ENCODE measurements at regions not wholly inside any gene's neighbourhood (a gene's known extent, or its start where the extent isn't known, plus 50 kb on each side); places are given as distances from the start of the nearest gene placed in this dataset.

- no peaks in the 10 kb centered on the region for H3K4me1 ChIP-seq (ENCODE audit: insufficient read depth, low read length)
- H3K4me3 ChIP-seq (ENCODE audit: insufficient read depth, low read length) = no peak overlapping the region
- TF ChIP-seq CTCF (IDR thresholded peaks at IDR 0.05; ENCODE audit: extremely low read depth, low read depth, low read length) = no peak
- H2AFZ ChIP-seq (ENCODE audit: low read length) = no peak overlapping the region
- H4K20me1 ChIP-seq (ENCODE audit: insufficient read depth, low read length) = no peaks in the 10 kb centered on the region
- H3K27me3 ChIP-seq (ENCODE audit: insufficient read depth, low read length) = peaks cover 20% of the 10 kb centered on the region
- H3K36me3 ChIP-seq (ENCODE audit: insufficient read depth, low read length) = no peaks in the 10 kb centered on the region
- H3K4me2 ChIP-seq (ENCODE audit: insufficient read depth, low read length) = no peak overlapping the region
- no peaks in the 10 kb centered on the region for H3K79me2 ChIP-seq (ENCODE audit: insufficient read depth, low read length)
- peak; percentile 65 for DNase-seq (ENCODE audit: insufficient read length, low spot score, missing footprints)
- no peak overlapping the region for H3K27ac ChIP-seq (ENCODE audit: low read depth, low read length)
- no peaks in the 10 kb centered on the region for H3K9me3 ChIP-seq (ENCODE audit: low read depth, low read length)
Observed at GRCh38 chr22:44389926-44390612, 77.3 kb upstream of the SHISAL1 start.

GRCh38 chr22:44389181-44389580 lies 76.4 kb upstream of the SHISAL1 start:
- TF ChIP-seq CTCF (IDR thresholded peaks at IDR 0.05; ENCODE audit: extremely low read depth, low read depth, low read length) = no peak

GRCh38 chr22:44387486-44387885 lies 74.7 kb upstream of the SHISAL1 start:
- Histone ChIP-seq H3K4me2 (ENCODE audit: insufficient read depth, low read length) (no peak overlapping the region), H3K27ac (ENCODE audit: low read depth, low read length) (no peak overlapping the region), H3K79me2 (ENCODE audit: insufficient read depth, low read length) (no peaks in the 10 kb centered on the region), H3K4me1 (ENCODE audit: insufficient read depth, low read length) (no peaks in the 10 kb centered on the region), H3K36me3 (ENCODE audit: insufficient read depth, low read length) (no peaks in the 10 kb centered on the region), H3K9me3 (ENCODE audit: low read depth, low read length) (no peaks in the 10 kb centered on the region), H3K27me3 (ENCODE audit: insufficient read depth, low read length) (peaks cover 37% of the 10 kb centered on the region), H4K20me1 (ENCODE audit: insufficient read depth, low read length) (no peaks in the 10 kb centered on the region), H2AFZ (ENCODE audit: low read length) (no peak overlapping the region), H3K4me3 (ENCODE audit: insufficient read depth, low read length) (no peak overlapping the region)
- TF ChIP-seq CTCF (IDR thresholded peaks at IDR 0.05; ENCODE audit: extremely low read depth, low read depth, low read length) = no peak
- DNase-seq (ENCODE audit: insufficient read length, low spot score, missing footprints) = no peak

More at GRCh38 chr22:44389181-44389580, 76.4 kb upstream of the SHISAL1 start:
- Histone ChIP-seq H2AFZ (ENCODE audit: low read length) (no peak overlapping the region), H3K36me3 (ENCODE audit: insufficient read depth, low read length) (no peaks in the 10 kb centered on the region), H3K9me3 (ENCODE audit: low read depth, low read length) (no peaks in the 10 kb centered on the region), H3K27me3 (ENCODE audit: insufficient read depth, low read length) (peaks cover 20% of the 10 kb centered on the region), H3K4me2 (ENCODE audit: insufficient read depth, low read length) (no peak overlapping the region), H3K4me3 (ENCODE audit: insufficient read depth, low read length) (no peak overlapping the region), H3K27ac (ENCODE audit: low read depth, low read length) (no peak overlapping the region), H3K4me1 (ENCODE audit: insufficient read depth, low read length) (no peaks in the 10 kb centered on the region), H4K20me1 (ENCODE audit: insufficient read depth, low read length) (no peaks in the 10 kb centered on the region), H3K79me2 (ENCODE audit: insufficient read depth, low read length) (no peaks in the 10 kb centered on the region)
- peak; percentile 44 for DNase-seq (ENCODE audit: insufficient read length, low spot score, missing footprints)

GRCh38 chr22:44386386-44387035 lies 73.8 kb upstream of the SHISAL1 start:
- Histone ChIP-seq H2AFZ (ENCODE audit: low read length) (no peak overlapping the region), H3K36me3 (ENCODE audit: insufficient read depth, low read length) (no peaks in the 10 kb centered on the region), H3K79me2 (ENCODE audit: insufficient read depth, low read length) (no peaks in the 10 kb centered on the region), H3K9me3 (ENCODE audit: low read depth, low read length) (no peaks in the 10 kb centered on the region), H3K27ac (ENCODE audit: low read depth, low read length) (no peak overlapping the region), H3K4me1 (ENCODE audit: insufficient read depth, low read length) (no peaks in the 10 kb centered on the region), H3K4me2 (ENCODE audit: insufficient read depth, low read length) (no peak overlapping the region), H4K20me1 (ENCODE audit: insufficient read depth, low read length) (no peaks in the 10 kb centered on the region), H3K27me3 (ENCODE audit: insufficient read depth, low read length) (peaks cover 47% of the 10 kb centered on the region), H3K4me3 (ENCODE audit: insufficient read depth, low read length) (no peak overlapping the region)
- TF ChIP-seq CTCF (IDR thresholded peaks at IDR 0.05; ENCODE audit: extremely low read depth, low read depth, low read length) = no peak
- peak; percentile 71 for DNase-seq (ENCODE audit: insufficient read length, low spot score, missing footprints)

Measured in osteoblast (primary cell).